BLaER1 treated with 17β-estradiol and CSF1 and Interleukin-3, amounts not matched to agents 10 nM and 100 nM (cell line): ENCODE measurements at regions not wholly inside any gene's neighbourhood (a gene's known extent, or its start where the extent isn't known, plus 50 kb on each side); places are given as distances from the start of the nearest gene placed in this dataset.
A peak's percentile ranks its signal among the peaks of the same experiment; 100 is the strongest.

Experiments
- H3K27ac ChIP-seq, 11 experiments: shearing (Covaris generic); formaldehyde crosslinking; 2 replicates each; pipeline ENCODE4 v1.8.1; 2022
- H3K27me3 ChIP-seq, 11 experiments: shearing (Covaris generic); formaldehyde crosslinking; 2 replicates each; pipeline ENCODE4 v1.8.1; 2022
- H3K36me3 ChIP-seq, 11 experiments: shearing (Covaris generic); formaldehyde crosslinking; 2 replicates each; pipeline ENCODE4 v1.8.1; 2022
- H3K4me1 ChIP-seq, 10 experiments: shearing (Covaris generic); formaldehyde crosslinking; 2 replicates each; pipeline ENCODE4 v1.8.1; 2022
- H3K4me2 ChIP-seq, 11 experiments: shearing (Covaris generic); formaldehyde crosslinking; 2 replicates each; pipeline ENCODE4 v1.8.1; 2022
- H3K4me3 ChIP-seq, 10 experiments: shearing (Covaris generic); formaldehyde crosslinking; 2 replicates each; pipeline ENCODE4 v1.8.1; 2022
- H3K9ac ChIP-seq, 11 experiments: shearing (Covaris generic); formaldehyde crosslinking; 2 replicates each; pipeline ENCODE4 v1.8.1; 2022
- H3K9me3 ChIP-seq, 11 experiments: shearing (Covaris generic); formaldehyde crosslinking; replicated peaks in 1 of 11; 2 replicates each; pipeline ENCODE4 v1.8.1; 2022
- H4K20me1 ChIP-seq, 11 experiments: shearing (Covaris generic); formaldehyde crosslinking; 2 replicates each; pipeline ENCODE4 v1.8.1; 2022
- Cebpa-rat ChIP-seq, 11 experiments: shearing (Covaris generic); IDR thresholded peaks; 2 replicates each; pipeline ENCODE4 v1.8.1; 2022

DNA sequence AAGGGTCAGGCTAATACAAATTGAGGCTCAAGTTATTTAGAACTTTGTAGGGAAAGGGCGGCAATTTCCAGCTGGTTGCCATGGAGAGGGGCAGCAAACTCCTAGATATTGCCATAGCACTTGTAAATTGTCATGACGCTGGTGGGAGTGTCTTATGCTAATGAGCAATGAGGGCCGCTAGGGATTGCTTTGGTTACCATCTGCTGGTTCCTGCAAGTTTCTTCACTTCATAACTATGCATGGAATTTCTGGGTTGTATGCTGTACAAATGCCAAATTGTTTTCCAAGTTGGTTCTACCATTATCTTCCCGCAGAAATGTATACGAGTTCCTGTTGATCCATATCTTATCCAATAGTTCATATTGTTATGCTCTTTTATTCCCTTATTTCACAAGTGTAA is 1339.4 kb downstream of the EFNB2 start:
- no peaks in the 10 kb centered on the region for H3K9me3 ChIP-seq
- no peaks in the 10 kb centered on the region for H3K27me3 ChIP-seq
- no peaks in the 10 kb centered on the region for H3K36me3 ChIP-seq
- no peak for TF ChIP-seq Cebpa-rat (IDR thresholded peaks at IDR 0.05)
- no peak overlapping the region for H3K4me3 ChIP-seq
- no peaks in the 10 kb centered on the region for H3K4me1 ChIP-seq
- H3K9ac ChIP-seq = no peak overlapping the region
- no peaks in the 10 kb centered on the region for H4K20me1 ChIP-seq
- no peak overlapping the region for H3K27ac ChIP-seq
- H3K4me2 ChIP-seq = no peak overlapping the region

DNA sequence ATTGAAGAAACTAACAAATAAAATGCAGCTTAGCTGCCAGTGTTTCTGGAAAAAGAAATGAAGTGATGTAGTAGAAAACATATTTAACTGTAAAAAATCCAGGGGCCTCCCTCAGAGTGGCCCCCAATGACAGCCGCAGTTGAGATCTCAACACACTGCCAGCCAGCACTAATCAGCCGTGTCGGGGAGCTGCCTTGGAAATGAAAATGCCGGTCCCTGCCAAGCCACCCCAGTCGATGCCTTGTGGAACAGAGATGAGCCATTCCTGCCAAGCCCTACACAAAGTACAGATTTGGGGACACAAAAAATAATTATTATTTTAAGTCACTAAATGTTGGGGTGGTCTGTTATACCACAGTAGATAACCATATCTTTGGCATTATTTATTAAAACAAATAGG is 1342.4 kb downstream of the EFNB2 start:
- Histone ChIP-seq H3K27me3 (no peaks in the 10 kb centered on the region), H3K4me1 (no peaks in the 10 kb centered on the region), H3K9me3 (no peaks in the 10 kb centered on the region), H3K36me3 (no peaks in the 10 kb centered on the region), H4K20me1 (no peaks in the 10 kb centered on the region), H3K9ac (no peak overlapping the region), H3K27ac (no peak overlapping the region), H3K4me2 (no peak overlapping the region), H3K4me3 (no peak overlapping the region)
- TF ChIP-seq Cebpa-rat (IDR thresholded peaks at IDR 0.05) = no peak

DNA sequence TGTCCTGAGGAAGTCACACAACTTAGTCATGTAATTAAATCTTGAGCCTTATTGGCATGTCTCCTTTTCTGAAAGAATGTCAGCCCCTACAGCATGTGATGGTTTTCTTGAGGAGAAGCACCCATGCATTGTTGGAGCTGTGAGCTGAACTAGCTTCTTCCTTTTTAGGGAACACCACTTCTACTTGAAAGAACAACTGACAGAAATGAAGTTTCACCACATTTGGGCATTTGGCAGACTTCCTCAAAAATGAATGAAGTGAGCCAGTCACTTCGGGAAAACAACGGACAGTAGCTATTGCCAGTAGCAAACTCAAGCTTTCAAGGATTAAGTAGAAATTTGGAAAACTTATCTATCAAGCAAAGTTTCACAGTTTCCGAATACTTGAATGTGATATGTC is 1351.3 kb downstream of the EFNB2 start:
- no peak for TF ChIP-seq Cebpa-rat (IDR thresholded peaks at IDR 0.05)
- Histone ChIP-seq H3K4me3 (no peak overlapping the region), H3K36me3 (no peaks in the 10 kb centered on the region), H3K4me2 (no peak overlapping the region), H3K4me1 (no peaks in the 10 kb centered on the region), H4K20me1 (no peaks in the 10 kb centered on the region), H3K9ac (no peak overlapping the region), H3K27me3 (no peaks in the 10 kb centered on the region), H3K9me3 (no peaks in the 10 kb centered on the region), H3K27ac (no peak overlapping the region)

DNA sequence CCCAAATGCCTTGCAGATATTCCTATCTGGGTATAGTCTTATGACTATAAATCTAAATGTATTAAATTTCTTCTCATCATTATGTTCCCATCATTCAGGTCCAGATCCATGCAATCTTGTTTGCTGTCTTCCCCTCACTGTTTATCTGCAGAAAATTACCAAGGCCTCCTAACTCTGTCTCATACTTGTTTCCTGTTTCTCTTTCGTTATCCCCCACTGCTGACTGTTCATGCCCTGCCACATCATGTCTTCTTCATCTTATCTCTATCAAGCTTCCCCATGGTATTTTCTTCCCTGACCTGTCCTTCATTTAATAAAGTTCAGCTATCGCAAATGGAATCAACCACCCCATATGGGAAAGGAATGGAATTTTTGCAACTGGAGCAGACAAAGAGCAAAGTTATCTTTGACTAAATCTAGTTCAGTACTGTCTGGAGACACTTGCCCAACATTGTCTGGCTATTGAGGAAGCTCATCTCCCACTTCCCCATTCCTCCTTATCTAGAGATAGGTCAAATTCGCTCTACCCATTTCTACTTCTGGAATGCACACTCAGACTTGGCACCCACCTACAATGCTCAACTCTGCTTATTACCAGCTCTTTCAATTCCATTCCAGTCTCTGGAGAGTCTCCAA is 1358.1 kb downstream of the EFNB2 start:
- Histone ChIP-seq H3K4me3 (no peak overlapping the region), H3K27ac (peak overlapping the region in 4 of 11 experiments; percentile 12 to 43 (median 28); a peak in 5 of 22 replicates)

DNA sequence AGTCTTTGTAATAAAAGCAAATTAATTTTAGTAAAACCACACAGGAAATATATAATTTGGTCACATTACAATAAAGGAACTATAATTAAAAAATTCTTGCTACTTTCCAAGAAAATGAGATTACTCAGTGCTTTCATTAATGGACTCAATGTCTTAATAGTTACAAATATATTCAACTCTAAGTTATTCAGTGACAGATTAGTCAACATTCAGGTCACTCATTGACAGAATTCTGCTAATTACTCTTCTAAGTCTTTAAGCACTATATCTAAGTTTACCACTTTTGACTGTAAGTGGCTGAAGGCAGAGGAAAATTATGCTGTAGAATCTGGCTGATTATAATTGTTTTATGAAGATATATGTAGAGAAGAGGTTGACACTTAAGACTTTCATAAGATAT is 1365.0 kb downstream of the EFNB2 start:
- H3K36me3 ChIP-seq = no peaks in the 10 kb centered on the region
- H4K20me1 ChIP-seq = no peaks in the 10 kb centered on the region
- no peaks in the 10 kb centered on the region for H3K27me3 ChIP-seq
- peaks cover 0 to 7% (median 0%) of the 10 kb centered on the region in 11 experiments; a peak in 2 of 22 replicates for H3K9me3 ChIP-seq
- H3K4me2 ChIP-seq = no peak overlapping the region
- H3K9ac ChIP-seq = no peak overlapping the region
- no peak overlapping the region for H3K27ac ChIP-seq
- H3K4me1 ChIP-seq = no peaks in the 10 kb centered on the region
- no peak overlapping the region for H3K4me3 ChIP-seq
- no peak for TF ChIP-seq Cebpa-rat (IDR thresholded peaks at IDR 0.05)

More for the DNA sequence above, 1358.1 kb downstream of the EFNB2 start:
- H3K27me3 ChIP-seq = no peaks in the 10 kb centered on the region
- no peaks in the 10 kb centered on the region for H3K9me3 ChIP-seq
- no peak overlapping the region for H3K9ac ChIP-seq
- no peak for TF ChIP-seq Cebpa-rat (IDR thresholded peaks at IDR 0.05)
- H3K4me2 ChIP-seq = peak overlapping the region in 5 of 11 experiments; percentile 17 to 66 (median 45); a peak in 9 of 22 replicates
- peaks cover 0 to 14% (median 3%) of the 10 kb centered on the region in 10 experiments; a peak in 8 of 20 replicates for H3K4me1 ChIP-seq
- no peaks in the 10 kb centered on the region for H4K20me1 ChIP-seq
- no peaks in the 10 kb centered on the region for H3K36me3 ChIP-seq

DNA sequence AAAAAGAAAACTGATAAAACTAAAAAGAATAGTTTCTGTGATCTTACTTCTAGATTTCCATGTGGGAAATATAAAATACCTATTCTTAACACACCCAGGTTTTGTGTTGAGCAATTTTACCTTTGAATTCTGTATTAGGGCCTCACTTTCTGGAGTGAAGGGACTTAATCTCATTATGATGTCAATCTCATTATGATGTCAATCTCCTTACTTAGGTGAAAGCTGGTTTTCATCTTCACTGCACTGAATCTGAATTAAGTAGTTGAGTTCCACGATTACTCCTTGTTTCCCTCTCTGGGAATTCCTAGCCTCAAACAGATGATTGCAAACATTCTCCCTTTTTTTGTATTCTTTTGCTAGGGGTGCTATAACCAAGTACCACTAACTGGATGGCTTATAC is 1367.2 kb downstream of the EFNB2 start:
- H3K27me3 ChIP-seq = no peaks in the 10 kb centered on the region
- no peak for TF ChIP-seq Cebpa-rat (IDR thresholded peaks at IDR 0.05)
- no peaks in the 10 kb centered on the region for H3K4me1 ChIP-seq
- H3K4me3 ChIP-seq = no peak overlapping the region
- H3K9ac ChIP-seq = no peak overlapping the region
- H3K9me3 ChIP-seq = peaks cover 0 to 7% (median 0%) of the 10 kb centered on the region in 11 experiments; a peak in 2 of 22 replicates
- no peak overlapping the region for H3K27ac ChIP-seq
- H4K20me1 ChIP-seq = no peaks in the 10 kb centered on the region
- no peaks in the 10 kb centered on the region for H3K36me3 ChIP-seq
- no peak overlapping the region for H3K4me2 ChIP-seq

DNA sequence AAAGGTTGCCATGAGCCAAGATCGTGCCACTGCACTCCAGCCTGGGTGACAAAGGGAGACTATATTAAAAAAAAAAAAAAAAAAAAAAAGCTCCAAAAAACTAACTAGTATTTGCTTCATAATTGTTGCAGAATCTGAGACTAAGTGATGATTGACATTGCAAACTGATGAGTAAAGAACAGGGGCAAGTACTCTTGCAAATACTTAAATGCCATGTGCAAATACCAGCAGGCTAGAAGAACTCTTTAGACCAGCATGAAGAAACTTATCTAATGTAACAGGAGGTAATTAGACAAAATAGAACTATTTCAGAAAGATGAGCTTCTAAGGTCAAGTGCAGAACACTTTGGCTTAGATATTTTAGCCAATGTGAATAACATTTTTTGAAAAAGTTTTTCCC is 1368.1 kb downstream of the EFNB2 start:
- Histone ChIP-seq H3K9ac (no peak overlapping the region), H3K4me2 (no peak overlapping the region), H3K4me3 (no peak overlapping the region), H3K27ac (no peak overlapping the region), H3K9me3 (peaks cover 0 to 7% (median 0%) of the 10 kb centered on the region in 11 experiments; a peak in 2 of 22 replicates), H4K20me1 (no peaks in the 10 kb centered on the region), H3K27me3 (no peaks in the 10 kb centered on the region), H3K4me1 (no peaks in the 10 kb centered on the region), H3K36me3 (no peaks in the 10 kb centered on the region)
- no peak for TF ChIP-seq Cebpa-rat (IDR thresholded peaks at IDR 0.05)

DNA sequence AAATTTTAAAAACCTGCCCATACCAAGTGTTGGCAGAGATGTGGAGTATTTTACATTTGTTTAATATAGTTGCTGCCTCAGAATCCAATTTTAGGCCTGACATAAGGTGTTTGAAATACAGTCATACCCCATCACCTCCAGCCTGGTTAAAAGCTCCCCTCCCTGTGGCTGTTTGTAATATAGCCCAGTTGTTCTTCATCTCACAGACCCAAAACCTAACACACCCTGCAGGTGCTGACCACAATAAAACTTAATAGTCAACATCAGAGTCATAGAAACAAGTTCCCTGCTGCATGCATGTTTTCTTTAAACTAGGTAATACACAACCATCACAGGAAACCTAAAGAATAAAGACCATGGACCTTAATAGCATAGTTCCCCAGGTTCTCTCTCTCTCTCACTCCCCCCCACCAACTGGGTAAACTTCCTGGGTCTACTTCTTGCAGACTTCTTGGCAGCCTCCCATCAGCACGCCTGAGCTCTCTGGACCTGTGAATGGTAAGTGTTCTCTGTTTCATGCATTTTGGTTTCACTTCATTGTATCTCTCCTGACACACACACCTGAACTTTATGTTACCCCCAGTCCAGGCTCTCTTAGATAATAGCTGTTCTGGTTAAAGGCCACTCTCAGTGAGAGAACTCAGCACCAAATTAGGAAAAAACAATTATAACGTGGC is 1369.9 kb downstream of the EFNB2 start:
- H3K4me2 ChIP-seq = no peak overlapping the region
- no peak for TF ChIP-seq Cebpa-rat (IDR thresholded peaks at IDR 0.05)
- H3K4me3 ChIP-seq = no peak overlapping the region
- no peak overlapping the region for H3K27ac ChIP-seq
- no peaks in the 10 kb centered on the region for H3K27me3 ChIP-seq
- no peaks in the 10 kb centered on the region for H3K4me1 ChIP-seq
- no peaks in the 10 kb centered on the region for H4K20me1 ChIP-seq
- H3K36me3 ChIP-seq = no peaks in the 10 kb centered on the region
- H3K9me3 ChIP-seq = no peaks in the 10 kb centered on the region
- H3K9ac ChIP-seq = no peak overlapping the region

DNA sequence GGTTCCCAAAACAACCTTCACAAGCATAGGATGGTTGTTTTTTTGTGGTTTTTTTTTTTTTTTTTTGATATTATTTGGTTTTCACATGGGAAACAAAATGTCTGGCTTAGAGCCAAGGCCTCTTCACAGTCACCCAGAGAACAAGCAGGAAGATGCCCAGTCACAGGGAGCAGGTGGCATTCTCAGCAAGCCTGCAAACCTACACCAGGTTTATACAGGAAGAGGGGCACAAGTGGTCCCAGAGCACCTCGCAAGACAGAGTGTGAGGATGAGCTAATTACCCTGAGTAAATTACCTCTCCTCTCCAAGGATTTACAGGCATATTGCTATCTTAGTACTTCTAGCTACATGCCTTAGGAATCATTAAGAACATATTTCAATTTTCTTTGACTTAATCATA is 1375.6 kb downstream of the EFNB2 start:
- no peaks in the 10 kb centered on the region for H3K9me3 ChIP-seq
- no peak overlapping the region for H3K4me2 ChIP-seq
- H3K27ac ChIP-seq = no peak overlapping the region
- TF ChIP-seq Cebpa-rat (IDR thresholded peaks at IDR 0.05) = no peak
- no peaks in the 10 kb centered on the region for H3K4me1 ChIP-seq
- H4K20me1 ChIP-seq = no peaks in the 10 kb centered on the region
- no peaks in the 10 kb centered on the region for H3K27me3 ChIP-seq
- H3K9ac ChIP-seq = no peak overlapping the region
- no peak overlapping the region for H3K4me3 ChIP-seq
- H3K36me3 ChIP-seq = no peaks in the 10 kb centered on the region

DNA sequence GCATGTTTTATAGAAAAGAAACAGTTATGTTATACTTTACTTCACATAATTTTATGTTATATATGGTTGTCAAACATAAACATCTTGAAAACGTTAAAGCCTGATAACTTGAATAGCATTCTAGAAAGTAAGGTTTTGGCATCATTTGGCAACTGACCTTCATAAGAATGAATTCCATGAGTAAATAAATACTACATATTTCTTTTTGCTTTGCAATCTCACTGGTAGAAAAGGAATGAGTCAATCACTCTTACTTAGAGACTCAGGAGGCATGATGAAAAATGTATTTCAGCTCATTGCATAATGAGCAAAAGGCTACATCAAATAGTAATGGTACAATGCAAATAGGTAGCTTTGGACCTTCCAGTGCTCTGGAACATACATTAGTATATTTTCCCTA is 1381.9 kb downstream of the EFNB2 start:
- Histone ChIP-seq H4K20me1 (no peaks in the 10 kb centered on the region), H3K36me3 (no peaks in the 10 kb centered on the region), H3K9ac (no peak overlapping the region), H3K27me3 (no peaks in the 10 kb centered on the region), H3K27ac (no peak overlapping the region), H3K4me1 (no peaks in the 10 kb centered on the region), H3K9me3 (no peaks in the 10 kb centered on the region), H3K4me2 (no peak overlapping the region), H3K4me3 (no peak overlapping the region)
- no peak for TF ChIP-seq Cebpa-rat (IDR thresholded peaks at IDR 0.05)
